Epithelial cell of prostate (primary cell): ENCODE measurements at regions not wholly inside any gene's neighbourhood (a gene's known extent, or its start where the extent isn't known, plus 50 kb on each side); places are given as distances from the start of the nearest gene placed in this dataset.

Experiments used
- DNase-seq: peaks from one replicate; pipeline ENCODE4 v3.0.0-alpha.2; 2011; ENCODE audit warnings: low read depth, low spot score
- H3K27ac ChIP-seq: fragments of 450-650 bp; 2 replicates; pipeline ENCODE4 v1.5.1; 2017; ENCODE audit warnings: mild to moderate bottlenecking

- peak overlapping the region; percentile 44 for H3K27ac ChIP-seq
- DNase-seq: no peak
Observed at GRCh38 chr6:15791448-15792181, 128.8 kb upstream of the DTNBP1 start.

GRCh38 chr6:15790116-15790515 is 127.3 kb upstream of the DTNBP1 start:
- no peak overlapping the region for H3K27ac ChIP-seq
- DNase-seq: no peak

- no peak overlapping the region for H3K27ac ChIP-seq
- DNase-seq: no peak
Observed at GRCh38 chr6:15786846-15787245, 124.0 kb upstream of the DTNBP1 start.

GRCh38 chr6:15783484-15783883 is 120.7 kb upstream of the DTNBP1 start:
- no peak overlapping the region for H3K27ac ChIP-seq
- no peak for DNase-seq

GRCh38 chr6:15781890-15782289 is 119.1 kb upstream of the DTNBP1 start:
- no peak for DNase-seq
- no peak overlapping the region for H3K27ac ChIP-seq

- no peak for DNase-seq
- no peak overlapping the region for H3K27ac ChIP-seq
Observed at GRCh38 chr6:15781333-15781732, 118.5 kb upstream of the DTNBP1 start.

- no peak overlapping the region for H3K27ac ChIP-seq
- no peak for DNase-seq
Observed at GRCh38 chr6:15780437-15780836, 117.6 kb upstream of the DTNBP1 start.

- H3K27ac ChIP-seq: no peak overlapping the region
- no peak for DNase-seq
Observed at GRCh38 chr6:15779726-15780125, 116.9 kb upstream of the DTNBP1 start.

- DNase-seq: no peak
- no peak overlapping the region for H3K27ac ChIP-seq
Observed at GRCh38 chr6:15776458-15776980, 113.7 kb upstream of the DTNBP1 start.

GRCh38 chr6:15775741-15776140 is 112.9 kb upstream of the DTNBP1 start:
- no peak for DNase-seq
- no peak overlapping the region for H3K27ac ChIP-seq

- no peak for DNase-seq
- H3K27ac ChIP-seq: no peak overlapping the region
Observed at GRCh38 chr6:15775076-15775634, 112.3 kb upstream of the DTNBP1 start.

- no peak for DNase-seq
- no peak overlapping the region for H3K27ac ChIP-seq
Observed at GRCh38 chr6:15773806-15774410, 111.1 kb upstream of the DTNBP1 start.

GRCh38 chr6:15770347-15771143 is 107.7 kb upstream of the DTNBP1 start:
- no peak for DNase-seq

GRCh38 chr6:15769511-15770018 is 106.7 kb upstream of the DTNBP1 start:
- no peak for DNase-seq
- no peak overlapping the region for H3K27ac ChIP-seq

More at GRCh38 chr6:15770347-15771143, 107.7 kb upstream of the DTNBP1 start:
- no peak overlapping the region for H3K27ac ChIP-seq

GRCh38 chr6:15768999-15769398 is 106.2 kb upstream of the DTNBP1 start:
- DNase-seq: no peak
- no peak overlapping the region for H3K27ac ChIP-seq

GRCh38 chr6:15763837-15764236 is 101.0 kb upstream of the DTNBP1 start:
- no peak overlapping the region for H3K27ac ChIP-seq
- no peak for DNase-seq

GRCh38 chr6:15763364-15763763 is 100.5 kb upstream of the DTNBP1 start:
- H3K27ac ChIP-seq: no peak overlapping the region
- no peak for DNase-seq

- no peak overlapping the region for H3K27ac ChIP-seq
- DNase-seq: no peak
Observed at GRCh38 chr6:15761045-15761502, 98.2 kb upstream of the DTNBP1 start.

GRCh38 chr6:15758631-15759215 is 95.9 kb upstream of the DTNBP1 start:
- H3K27ac ChIP-seq: no peak overlapping the region
- DNase-seq: no peak

- no peak for DNase-seq
- no peak overlapping the region for H3K27ac ChIP-seq
Observed at GRCh38 chr6:15755526-15755925, 92.7 kb upstream of the DTNBP1 start.
